Panc1 (cell line): ENCODE measurements at regions not wholly inside any gene's neighbourhood (a gene's known extent, or its start where the extent isn't known, plus 50 kb on each side); places are given as distances from the start of the nearest gene placed in this dataset.
"Not testable (repeated sequence)": the region's sequence is repeated elsewhere in the genome, so short reads cannot be mapped to it uniquely, and the experiment has no call there.

ENCODE experiments used
- ATAC-seq: fragments of 200-7000 bp; cut with Tn5 transposase; 2 replicates; pipeline ENCODE4 v1.9.1; 2020; ENCODE audit warnings: mild to moderate bottlenecking, moderate library complexity
- BruUV-seq: library from RNA; stranded (reverse); fragments of 400-500 nt; replicated peaks from 2 replicates; lab custom pipeline; 2021; lab: Mats Ljungman, UMichigan
- CTCF ChIA-PET: fragments of 300-600 bp; sonication (Branson Sonifier 250); formaldehyde crosslinking; loops from one replicate; lab custom pipeline; 2022; ENCODE audit warnings: antibody characterized with exemption; lab: Charles Lee
- POLR2A ChIA-PET: fragments of 300-600 bp; sonication (Branson Sonifier 250); formaldehyde crosslinking; loops from one replicate; lab custom pipeline; 2022; ENCODE audit warnings: antibody characterized with exemption; lab: Charles Lee
- DNase-seq: peaks from one replicate; pipeline ENCODE4 v3.0.0-alpha.2; 2010; ENCODE audit warnings: low read depth, low spot score
- H3K27ac ChIP-seq: 2 replicates; pipeline ENCODE4 v1.5.1; 2011; ENCODE audit warnings: mild to moderate bottlenecking, low read length, inconsistent platforms
- H3K27me3 ChIP-seq: fragments of 200-500 bp; sonication (Bioruptor generic); 2 replicates; pipeline ENCODE4 v1.6.0; 2014; ENCODE audit warnings: low read length, inconsistent platforms; ENCODE audit not compliant: control insufficient read depth, insufficient read depth
- H3K36me3 ChIP-seq: fragments of 200-500 bp; sonication (Bioruptor generic); 2 replicates; pipeline ENCODE4 v1.5.1; 2014; ENCODE audit warnings: inconsistent platforms, mild to moderate bottlenecking, low read length, moderate library complexity; ENCODE audit not compliant: control insufficient read depth, insufficient read depth
- H3K4me1 ChIP-seq: 2 replicates; pipeline ENCODE4 v1.5.1; 2011; ENCODE audit warnings: inconsistent platforms, mild to moderate bottlenecking, low read length, moderate library complexity; ENCODE audit not compliant: control insufficient read depth, insufficient read depth
- H3K4me3 ChIP-seq, 2 experiments: 2 replicates each; pipeline ENCODE4 v1.5.1; 2011 to 2012; ENCODE audit warnings: low read depth in 2 of 2, low read length in 2 of 2, mild to moderate bottlenecking in 2 of 2, inconsistent platforms in 1 of 2, moderate library complexity in 1 of 2
- H3K9me3 ChIP-seq: fragments of 200-500 bp; sonication (Bioruptor generic); 2 replicates; pipeline ENCODE4 v1.5.1; 2014; ENCODE audit warnings: low read depth, mild to moderate bottlenecking, inconsistent platforms, low read length, moderate library complexity; ENCODE audit not compliant: control insufficient read depth, insufficient read depth
- POLR2AphosphoS5 ChIP-seq: IDR thresholded peaks from 2 replicates; pipeline ENCODE4 v1.6.1; 2012; ENCODE audit warnings: mild to moderate bottlenecking, low read depth, low read length, moderate library complexity
- SIN3A ChIP-seq: IDR thresholded peaks from 2 replicates; pipeline ENCODE4 v1.6.1; 2012; ENCODE audit warnings: low read depth, mild to moderate bottlenecking, low read length, moderate library complexity, borderline replicate concordance; ENCODE audit not compliant: insufficient read depth
- TCF7L2 ChIP-seq: IDR thresholded peaks from 2 replicates; pipeline ENCODE4 v1.6.1; 2011; ENCODE audit warnings: mild to moderate bottlenecking, low read depth, low read length, inconsistent platforms
- in situ Hi-C: cut with HindIII; loops from 2 replicates; pipeline ENCODE4 v1.10.0; 2016; ENCODE audit warnings: low sequenced_read_pairs, low pct_unique_long_range_greater_than_20kb
- intact Hi-C: fragments of 100-400 bp; cut with micrococcal nuclease; formaldehyde crosslinking; loops from one replicate; pipeline ENCODE4 v1.10.0; 2022; ENCODE audit not compliant: unreplicated experiment
- TF ChIP-seq, protein P1 (sequence below): fragments of 450-650 bp; IDR thresholded peaks from 2 replicates; pipeline ENCODE4 v1.5.1; 2017; ENCODE audit warnings: mild to moderate bottlenecking
- TF ChIP-seq, protein P2 (sequence below), 2 experiments: IDR thresholded peaks; 2 replicates each; pipeline ENCODE4 v1.6.1; 2011 to 2012; ENCODE audit warnings: low read depth in 2 of 2, control low read depth in 1 of 2, low read length in 1 of 2, mild to moderate bottlenecking in 1 of 2, moderate library complexity in 1 of 2; ENCODE audit not compliant: insufficient read depth in 1 of 2

DNA sequence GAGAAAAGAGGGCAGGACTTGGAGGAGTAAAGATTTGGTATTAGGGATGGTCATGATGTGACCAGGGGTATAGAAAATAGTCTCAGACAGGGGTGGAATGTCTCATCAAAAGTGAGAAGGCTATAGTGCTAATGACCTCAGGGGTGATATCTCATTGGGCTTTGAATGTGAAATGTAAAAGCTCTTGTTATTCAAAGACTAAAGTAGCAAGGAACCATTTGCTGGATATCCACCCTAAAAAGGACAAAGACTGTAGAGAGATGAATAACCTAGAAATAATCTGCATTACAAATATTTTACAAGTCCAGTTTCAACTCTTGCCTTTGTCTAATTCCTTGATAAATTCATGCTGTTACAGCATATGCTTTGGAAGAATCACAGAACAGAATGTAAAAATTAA is 224.4 kb downstream of the ICOS start:
- ATAC-seq (no peak), DNase-seq (no peak)
- Histone ChIP-seq H3K27me3 (no peaks in the 10 kb centered on the region), H3K9me3 (no peaks in the 10 kb centered on the region), H3K27ac (no peak overlapping the region), H3K4me3 (no peak overlapping the region), H3K4me1 (no peaks in the 10 kb centered on the region), H3K36me3 (no peaks in the 10 kb centered on the region)
- ChIA-PET CTCF (interaction anchor here (0.7 kb wide), 1 partner anchor 546 kb away, joined by 8 read pairs; no protein-coding TSS in a partner anchor), POLR2A (no interaction called here)
- TF ChIP-seq TCF7L2 (no peak), POLR2AphosphoS5 (no peak)
- intact Hi-C loops, result no loop called here
- no TSS peak for BruUV-seq
- in situ Hi-C loops, result no loop called here

DNA sequence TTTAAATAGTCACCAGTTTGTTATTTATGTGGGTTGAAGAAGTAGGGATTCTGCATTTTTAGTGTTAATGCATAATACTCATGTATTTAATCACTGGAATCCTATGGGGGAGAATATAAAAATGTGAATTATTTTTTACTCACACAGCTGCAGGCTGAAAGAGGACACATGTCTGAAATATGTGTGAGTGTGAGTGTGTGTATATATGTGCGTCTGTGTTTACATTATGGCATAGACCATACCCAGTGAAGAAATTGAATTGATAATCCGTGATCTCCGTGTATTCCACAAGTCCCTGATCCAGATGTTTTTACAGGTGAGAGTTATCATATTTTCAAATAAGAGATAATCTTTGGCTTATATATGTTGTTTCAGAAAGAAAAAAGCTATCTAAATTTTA is 225.3 kb downstream of the ICOS start:
- TF ChIP-seq POLR2AphosphoS5, result no peak
- TF ChIP-seq, protein P1, sequence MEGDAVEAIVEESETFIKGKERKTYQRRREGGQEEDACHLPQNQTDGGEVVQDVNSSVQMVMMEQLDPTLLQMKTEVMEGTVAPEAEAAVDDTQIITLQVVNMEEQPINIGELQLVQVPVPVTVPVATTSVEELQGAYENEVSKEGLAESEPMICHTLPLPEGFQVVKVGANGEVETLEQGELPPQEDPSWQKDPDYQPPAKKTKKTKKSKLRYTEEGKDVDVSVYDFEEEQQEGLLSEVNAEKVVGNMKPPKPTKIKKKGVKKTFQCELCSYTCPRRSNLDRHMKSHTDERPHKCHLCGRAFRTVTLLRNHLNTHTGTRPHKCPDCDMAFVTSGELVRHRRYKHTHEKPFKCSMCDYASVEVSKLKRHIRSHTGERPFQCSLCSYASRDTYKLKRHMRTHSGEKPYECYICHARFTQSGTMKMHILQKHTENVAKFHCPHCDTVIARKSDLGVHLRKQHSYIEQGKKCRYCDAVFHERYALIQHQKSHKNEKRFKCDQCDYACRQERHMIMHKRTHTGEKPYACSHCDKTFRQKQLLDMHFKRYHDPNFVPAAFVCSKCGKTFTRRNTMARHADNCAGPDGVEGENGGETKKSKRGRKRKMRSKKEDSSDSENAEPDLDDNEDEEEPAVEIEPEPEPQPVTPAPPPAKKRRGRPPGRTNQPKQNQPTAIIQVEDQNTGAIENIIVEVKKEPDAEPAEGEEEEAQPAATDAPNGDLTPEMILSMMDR, result no peak
- TF ChIP-seq TCF7L2, result no peak
- TF ChIP-seq, protein P2, sequence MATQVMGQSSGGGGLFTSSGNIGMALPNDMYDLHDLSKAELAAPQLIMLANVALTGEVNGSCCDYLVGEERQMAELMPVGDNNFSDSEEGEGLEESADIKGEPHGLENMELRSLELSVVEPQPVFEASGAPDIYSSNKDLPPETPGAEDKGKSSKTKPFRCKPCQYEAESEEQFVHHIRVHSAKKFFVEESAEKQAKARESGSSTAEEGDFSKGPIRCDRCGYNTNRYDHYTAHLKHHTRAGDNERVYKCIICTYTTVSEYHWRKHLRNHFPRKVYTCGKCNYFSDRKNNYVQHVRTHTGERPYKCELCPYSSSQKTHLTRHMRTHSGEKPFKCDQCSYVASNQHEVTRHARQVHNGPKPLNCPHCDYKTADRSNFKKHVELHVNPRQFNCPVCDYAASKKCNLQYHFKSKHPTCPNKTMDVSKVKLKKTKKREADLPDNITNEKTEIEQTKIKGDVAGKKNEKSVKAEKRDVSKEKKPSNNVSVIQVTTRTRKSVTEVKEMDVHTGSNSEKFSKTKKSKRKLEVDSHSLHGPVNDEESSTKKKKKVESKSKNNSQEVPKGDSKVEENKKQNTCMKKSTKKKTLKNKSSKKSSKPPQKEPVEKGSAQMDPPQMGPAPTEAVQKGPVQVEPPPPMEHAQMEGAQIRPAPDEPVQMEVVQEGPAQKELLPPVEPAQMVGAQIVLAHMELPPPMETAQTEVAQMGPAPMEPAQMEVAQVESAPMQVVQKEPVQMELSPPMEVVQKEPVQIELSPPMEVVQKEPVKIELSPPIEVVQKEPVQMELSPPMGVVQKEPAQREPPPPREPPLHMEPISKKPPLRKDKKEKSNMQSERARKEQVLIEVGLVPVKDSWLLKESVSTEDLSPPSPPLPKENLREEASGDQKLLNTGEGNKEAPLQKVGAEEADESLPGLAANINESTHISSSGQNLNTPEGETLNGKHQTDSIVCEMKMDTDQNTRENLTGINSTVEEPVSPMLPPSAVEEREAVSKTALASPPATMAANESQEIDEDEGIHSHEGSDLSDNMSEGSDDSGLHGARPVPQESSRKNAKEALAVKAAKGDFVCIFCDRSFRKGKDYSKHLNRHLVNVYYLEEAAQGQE (IDR thresholded peaks at IDR 0.05; ENCODE audit: insufficient read depth in 1 of 2, low read depth in 2 of 2, low read length in 1 of 2), result no peak
- no peak for TF ChIP-seq SIN3A
- POLR2A ChIA-PET, result no interaction called here
- no peaks in the 10 kb centered on the region for H3K9me3 ChIP-seq
- ATAC-seq (no peak), DNase-seq (no peak)
- in situ Hi-C loops, result no loop called here
- no peaks in the 10 kb centered on the region for H3K27me3 ChIP-seq
- CTCF ChIA-PET, result no interaction called here
- no peaks in the 10 kb centered on the region for H3K4me1 ChIP-seq
- H3K36me3 ChIP-seq, result no peaks in the 10 kb centered on the region
- no peak overlapping the region for H3K4me3 ChIP-seq
- BruUV-seq, result no TSS peak
- intact Hi-C loops, result no loop called here
- no peak overlapping the region for H3K27ac ChIP-seq

DNA sequence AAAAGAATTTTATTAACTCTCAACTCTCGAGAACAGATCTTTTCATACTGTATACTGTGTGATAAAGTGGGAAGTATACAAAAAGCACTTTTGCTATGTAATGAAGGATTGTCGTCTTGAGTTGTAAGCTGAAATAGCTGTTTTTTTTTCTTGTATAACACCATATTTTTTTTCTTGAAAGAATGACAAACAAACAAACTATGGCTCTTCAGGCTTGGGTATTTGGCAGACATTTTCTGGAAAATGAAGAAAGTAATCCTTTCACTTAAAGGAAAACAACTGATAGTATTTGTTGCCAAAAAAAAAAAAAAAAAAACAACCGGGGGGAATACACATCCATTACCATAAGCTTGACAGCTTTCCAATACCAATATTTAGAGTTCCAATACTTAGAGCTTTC is 230.4 kb downstream of the ICOS start:
- no peaks in the 10 kb centered on the region for H3K4me1 ChIP-seq
- DNase-seq (no peak), ATAC-seq (no peak)
- intact Hi-C loops, result no loop called here
- no peak overlapping the region for H3K27ac ChIP-seq
- peaks cover 12% of the 10 kb centered on the region; the same call in 1 of the 2 replicates for H3K27me3 ChIP-seq
- no peaks in the 10 kb centered on the region for H3K9me3 ChIP-seq
- H3K4me3 ChIP-seq, result no peak overlapping the region
- TF ChIP-seq, protein P2 (IDR thresholded peaks at IDR 0.05; ENCODE audit: insufficient read depth in 1 of 2, low read depth in 2 of 2, low read length in 1 of 2), result no peak
- TF ChIP-seq TCF7L2, result no peak
- TF ChIP-seq SIN3A, result no peak
- TF ChIP-seq, protein P1, result no peak
- TF ChIP-seq POLR2AphosphoS5, result no peak
- in situ Hi-C loops, result no loop called here
- ChIA-PET CTCF (no interaction called here), POLR2A (no interaction called here)
- H3K36me3 ChIP-seq, result no peaks in the 10 kb centered on the region
- BruUV-seq, result no TSS peak

DNA sequence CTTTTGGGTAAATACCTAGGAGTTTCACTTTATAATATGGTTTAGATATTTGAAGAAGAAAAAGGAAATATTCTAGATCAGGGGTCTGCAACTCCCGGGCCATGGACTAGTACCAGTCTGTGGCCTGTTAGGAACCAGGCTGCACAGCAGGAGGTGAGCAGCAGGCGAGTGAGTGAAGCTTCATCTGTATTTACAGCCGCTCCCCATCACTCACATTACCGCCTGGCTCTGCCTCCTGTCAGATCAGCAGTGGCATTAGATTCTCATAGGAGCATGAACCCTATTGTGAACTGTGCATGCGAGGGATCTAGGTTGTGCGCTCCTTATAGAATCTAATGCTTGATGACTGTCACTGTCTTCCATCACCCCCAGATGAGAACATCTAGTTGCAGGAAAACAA is 231.1 kb downstream of the ICOS start:
- CTCF ChIA-PET, H3K27ac ChIP-seq, ATAC-seq, in situ Hi-C loops, H3K4me3 ChIP-seq, H3K4me1 ChIP-seq, BruUV-seq, POLR2A ChIA-PET, DNase-seq, H3K9me3 ChIP-seq, H3K36me3 ChIP-seq, intact Hi-C loops: not testable (repeated sequence)
- peaks cover 12% of the 10 kb centered on the region; the same call in 1 of the 2 replicates for H3K27me3 ChIP-seq
